ENCODE measurements at regions not wholly inside any gene's neighbourhood (a gene's known extent, or its start where the extent isn't known, plus 50 kb on each side); places are given as distances from the start of the nearest gene placed in this dataset.

GRCh38 chrY:12651095-12651494, 49.9 kb upstream of the USP9Y start:
- Histone ChIP-seq H3K4me3 (ENCODE audit: low read length) (no peak overlapping the region), H3K27me3 (ENCODE audit: low read length) (no peaks in the 10 kb centered on the region), H3K79me2 (ENCODE audit: low read length) (no peaks in the 10 kb centered on the region), H3K9me2 (replicated peaks; ENCODE audit: low read length) (no peaks in the 10 kb centered on the region), H3K4me1 (ENCODE audit: insufficient read depth, low read length) (no peaks in the 10 kb centered on the region), H3K4me2 (ENCODE audit: low read length) (no peak overlapping the region), H4K20me1 (ENCODE audit: low read length) (no peaks in the 10 kb centered on the region), H2AFZ (ENCODE audit: low read length) (no peak overlapping the region), H3K27ac (ENCODE audit: low read length) (no peak overlapping the region), H3K9ac (ENCODE audit: low read length) (no peak overlapping the region), H3F3A (ENCODE audit: low read length, unreplicated experiment) (no peaks in the 10 kb centered on the region), H3K36me3 (ENCODE audit: low read depth, low read length) (no peaks in the 10 kb centered on the region), H3K9me3 (ENCODE audit: low read length) (no peaks in the 10 kb centered on the region)
- ATAC-seq (no peak), DNase-seq (no peak)
- no peak for TF ChIP-seq EZH2phosphoT487 (IDR thresholded peaks at IDR 0.05; ENCODE audit: borderline replicate concordance, low read length)
- TF ChIP-seq CTCF (conservative IDR thresholded peaks at IDR 0.05; ENCODE audit: low read depth, low read length) = no peak
- no peak for TF ChIP-seq EZH2 (IDR thresholded peaks at IDR 0.05; ENCODE audit: low read length, unreplicated experiment)
- no TSS peak for BruUV-seq (replicated peaks)
- ChIA-PET POLR2A (ENCODE audit: unreplicated experiment) (no interaction called here), CTCF (no interaction called here)
- intact Hi-C loops (cut with micrococcal nuclease) = no loop called here

All from PC-3 (cell line).